ENCODE measurements at regions not wholly inside any gene's neighbourhood (a gene's known extent, or its start where the extent isn't known, plus 50 kb on each side); places are given as distances from the start of the nearest gene placed in this dataset.
A peak's percentile ranks its signal among the peaks of the same experiment; 100 is the strongest.

- ChIA-PET POLR2A (no interaction called here), CTCF (no interaction called here)
- Histone ChIP-seq H3K27me3 (replicated peaks; ENCODE audit: control insufficient read depth, insufficient read depth, low read length) (no peaks in the 10 kb centered on the region), H3K9me3 (peaks cover 3% of the 10 kb centered on the region; the same call in 1 of the 2 replicates), H3K4me1 (peaks cover 15% of the 10 kb centered on the region), H3K36me3 (ENCODE audit: control insufficient read depth, insufficient read depth, low read length) (no peaks in the 10 kb centered on the region), H3K4me3 (ENCODE audit: low read depth, low read length) (no peak overlapping the region)
- Mint-ChIP-seq H3K4me3 (ENCODE audit: unreplicated experiment) (no peak overlapping the region), H3K27ac (ENCODE audit: unreplicated experiment) (no peak overlapping the region), H3K4me1 (ENCODE audit: low read depth, unreplicated experiment) (peaks cover 12% of the 10 kb centered on the region), H3K27me3 (ENCODE audit: insufficient read depth, unreplicated experiment) (peaks cover 2% of the 10 kb centered on the region), H3K36me3 (ENCODE audit: insufficient read depth, unreplicated experiment) (no peaks in the 10 kb centered on the region), H3K9me3 (ENCODE audit: unreplicated experiment) (no peaks in the 10 kb centered on the region)
- BruUV-seq (replicated peaks): no TSS peak
- intact Hi-C loops (cut with micrococcal nuclease; ENCODE audit: unreplicated experiment): no loop called here
- no peak for DNase-seq
- TF ChIP-seq, protein P1, sequence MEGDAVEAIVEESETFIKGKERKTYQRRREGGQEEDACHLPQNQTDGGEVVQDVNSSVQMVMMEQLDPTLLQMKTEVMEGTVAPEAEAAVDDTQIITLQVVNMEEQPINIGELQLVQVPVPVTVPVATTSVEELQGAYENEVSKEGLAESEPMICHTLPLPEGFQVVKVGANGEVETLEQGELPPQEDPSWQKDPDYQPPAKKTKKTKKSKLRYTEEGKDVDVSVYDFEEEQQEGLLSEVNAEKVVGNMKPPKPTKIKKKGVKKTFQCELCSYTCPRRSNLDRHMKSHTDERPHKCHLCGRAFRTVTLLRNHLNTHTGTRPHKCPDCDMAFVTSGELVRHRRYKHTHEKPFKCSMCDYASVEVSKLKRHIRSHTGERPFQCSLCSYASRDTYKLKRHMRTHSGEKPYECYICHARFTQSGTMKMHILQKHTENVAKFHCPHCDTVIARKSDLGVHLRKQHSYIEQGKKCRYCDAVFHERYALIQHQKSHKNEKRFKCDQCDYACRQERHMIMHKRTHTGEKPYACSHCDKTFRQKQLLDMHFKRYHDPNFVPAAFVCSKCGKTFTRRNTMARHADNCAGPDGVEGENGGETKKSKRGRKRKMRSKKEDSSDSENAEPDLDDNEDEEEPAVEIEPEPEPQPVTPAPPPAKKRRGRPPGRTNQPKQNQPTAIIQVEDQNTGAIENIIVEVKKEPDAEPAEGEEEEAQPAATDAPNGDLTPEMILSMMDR (IDR thresholded peaks at IDR 0.05; ENCODE audit: insufficient read depth in 1 of 2, low read depth in 1 of 2, low read length in 1 of 2, severe bottlenecking in 1 of 2, unreplicated experiment in 1 of 2): no peak
Measured at GRCh38 chr13:44171861-44172260, 201.8 kb upstream of the SERP2 start.

GRCh38 chr13:44172281-44172810 lies 201.3 kb upstream of the SERP2 start:
- BruUV-seq (replicated peaks): no TSS peak
- CTCF ChIA-PET: interaction anchor here (0.6 kb wide), 1 partner anchor 93 kb away, joined by 3 read pairs; no protein-coding TSS in a partner anchor
- Mint-ChIP-seq H3K4me1 (ENCODE audit: low read depth, unreplicated experiment) (peaks cover 12% of the 10 kb centered on the region), H3K9me3 (ENCODE audit: unreplicated experiment) (no peaks in the 10 kb centered on the region), H3K36me3 (ENCODE audit: insufficient read depth, unreplicated experiment) (no peaks in the 10 kb centered on the region), H3K27me3 (ENCODE audit: insufficient read depth, unreplicated experiment) (peaks cover 2% of the 10 kb centered on the region), H3K27ac (ENCODE audit: unreplicated experiment) (no peak overlapping the region), H3K4me3 (ENCODE audit: unreplicated experiment) (no peak overlapping the region)
- DNase-seq: no peak
- Histone ChIP-seq H3K27me3 (replicated peaks; ENCODE audit: control insufficient read depth, insufficient read depth, low read length) (no peaks in the 10 kb centered on the region), H3K4me1 (peaks cover 15% of the 10 kb centered on the region), H3K4me3 (ENCODE audit: low read depth, low read length) (no peak overlapping the region), H3K36me3 (ENCODE audit: control insufficient read depth, insufficient read depth, low read length) (no peaks in the 10 kb centered on the region), H3K9me3 (peaks cover 3% of the 10 kb centered on the region; the same call in 1 of the 2 replicates)
- TF ChIP-seq, protein P1 (IDR thresholded peaks at IDR 0.05; ENCODE audit: insufficient read depth in 1 of 2, low read depth in 1 of 2, low read length in 1 of 2, severe bottlenecking in 1 of 2, unreplicated experiment in 1 of 2): no peak
- intact Hi-C loops (cut with micrococcal nuclease; ENCODE audit: unreplicated experiment): no loop called here
- POLR2A ChIA-PET: no interaction called here

- peak overlapping the region; percentile 93 for H3K27ac Mint-ChIP-seq (ENCODE audit: unreplicated experiment)
- Histone ChIP-seq H3K9me3 (peaks cover 3% of the 10 kb centered on the region; the same call in 1 of the 2 replicates), H3K4me3 (ENCODE audit: low read depth, low read length) (no peak overlapping the region), H3K36me3 (ENCODE audit: control insufficient read depth, insufficient read depth, low read length) (no peaks in the 10 kb centered on the region), H3K27me3 (replicated peaks; ENCODE audit: control insufficient read depth, insufficient read depth, low read length) (no peaks in the 10 kb centered on the region), H3K4me1 (peaks cover 15% of the 10 kb centered on the region)
- ChIA-PET CTCF (no interaction called here), POLR2A (interaction anchor here (0.6 to 1.4 kb wide), 4 partner anchors 33 to 262 kb away, joined by 3 to 7 read pairs (median 4); no protein-coding TSS in a partner anchor)
- no peaks in the 10 kb centered on the region for H3K27me3 Mint-ChIP-seq (ENCODE audit: insufficient read depth, unreplicated experiment)
- H3K4me3 Mint-ChIP-seq (ENCODE audit: unreplicated experiment): peak overlapping the region; percentile 16
- H3K36me3 Mint-ChIP-seq (ENCODE audit: insufficient read depth, unreplicated experiment): no peaks in the 10 kb centered on the region
- peak; percentile 61 to 86 for DNase-seq
- H3K9me3 Mint-ChIP-seq (ENCODE audit: unreplicated experiment): no peaks in the 10 kb centered on the region
- H3K4me1 Mint-ChIP-seq (ENCODE audit: low read depth, unreplicated experiment): peaks cover 12% of the 10 kb centered on the region
- TF ChIP-seq, protein P1 (IDR thresholded peaks at IDR 0.05; ENCODE audit: insufficient read depth in 1 of 2, low read depth in 1 of 2, low read length in 1 of 2, severe bottlenecking in 1 of 2, unreplicated experiment in 1 of 2): no peak
- no TSS peak for BruUV-seq (replicated peaks)
- intact Hi-C loops (cut with micrococcal nuclease; ENCODE audit: unreplicated experiment): loop anchor here (2.0 kb wide), 1 partner anchor 66 kb away; no protein-coding TSS in a partner anchor
Measured at GRCh38 chr13:44174769-44175425, 198.7 kb upstream of the SERP2 start.

All from Caco-2 (cell line).